GM13976 (cell line): ENCODE measurements at regions not wholly inside any gene's neighbourhood (a gene's known extent, or its start where the extent isn't known, plus 50 kb on each side); places are given as distances from the start of the nearest gene placed in this dataset.
A peak's percentile ranks its signal among the peaks of the same experiment; 100 is the strongest.

Source experiments
- DNase-seq: peaks from one replicate; pipeline ENCODE4 v3.0.0; 2012; ENCODE audit warnings: low spot score
- in situ Hi-C: fragments of 300-500 bp; cut with MboI; formaldehyde crosslinking; loops from one replicate; pipeline ENCODE4 v1.12.0; 2022; ENCODE audit warnings: low sequenced_read_pairs, mixed read lengths, inconsistent platforms; ENCODE audit not compliant: unreplicated experiment
- TF ChIP-seq, protein P1 (sequence below): IDR thresholded peaks from 2 replicates; pipeline ENCODE4 v1.5.1; 2012; ENCODE audit warnings: borderline replicate concordance, mild to moderate bottlenecking; ENCODE audit not compliant: insufficient read depth; ENCODE audit errors: extremely low read depth, missing control alignments, control extremely low read depth

DNA sequence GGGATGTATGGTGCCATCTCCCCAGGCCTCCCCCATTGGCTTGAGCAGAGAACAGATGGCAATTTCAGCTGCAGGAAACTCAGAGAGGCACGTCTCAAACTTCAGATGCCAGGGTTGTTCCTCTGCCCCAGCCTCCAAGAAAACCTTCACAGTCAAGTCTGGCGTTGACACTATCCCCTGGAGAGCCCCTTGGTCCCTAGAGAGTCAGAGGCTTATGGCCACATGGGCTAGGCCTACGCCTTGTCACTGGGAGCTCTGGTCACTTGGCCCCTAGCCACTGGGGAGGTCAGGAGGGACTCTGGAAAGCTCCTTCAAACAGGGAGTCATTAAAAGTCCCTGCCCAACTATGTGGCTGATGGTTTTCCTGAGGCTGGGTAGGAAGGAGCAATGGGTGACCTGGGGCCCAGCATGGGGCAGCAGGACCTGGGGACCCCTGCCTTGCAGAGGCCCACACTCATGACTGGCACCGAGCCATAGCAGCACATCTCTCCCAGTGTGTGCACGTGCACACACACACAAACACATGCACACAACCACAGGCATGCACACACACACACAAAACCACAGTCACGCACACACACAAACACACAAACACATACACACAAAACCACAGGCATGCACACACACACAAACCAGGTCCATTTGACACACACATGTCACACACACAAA, 144.2 kb downstream of the GADD45G start:
- no peak for DNase-seq
- TF ChIP-seq, protein P1, sequence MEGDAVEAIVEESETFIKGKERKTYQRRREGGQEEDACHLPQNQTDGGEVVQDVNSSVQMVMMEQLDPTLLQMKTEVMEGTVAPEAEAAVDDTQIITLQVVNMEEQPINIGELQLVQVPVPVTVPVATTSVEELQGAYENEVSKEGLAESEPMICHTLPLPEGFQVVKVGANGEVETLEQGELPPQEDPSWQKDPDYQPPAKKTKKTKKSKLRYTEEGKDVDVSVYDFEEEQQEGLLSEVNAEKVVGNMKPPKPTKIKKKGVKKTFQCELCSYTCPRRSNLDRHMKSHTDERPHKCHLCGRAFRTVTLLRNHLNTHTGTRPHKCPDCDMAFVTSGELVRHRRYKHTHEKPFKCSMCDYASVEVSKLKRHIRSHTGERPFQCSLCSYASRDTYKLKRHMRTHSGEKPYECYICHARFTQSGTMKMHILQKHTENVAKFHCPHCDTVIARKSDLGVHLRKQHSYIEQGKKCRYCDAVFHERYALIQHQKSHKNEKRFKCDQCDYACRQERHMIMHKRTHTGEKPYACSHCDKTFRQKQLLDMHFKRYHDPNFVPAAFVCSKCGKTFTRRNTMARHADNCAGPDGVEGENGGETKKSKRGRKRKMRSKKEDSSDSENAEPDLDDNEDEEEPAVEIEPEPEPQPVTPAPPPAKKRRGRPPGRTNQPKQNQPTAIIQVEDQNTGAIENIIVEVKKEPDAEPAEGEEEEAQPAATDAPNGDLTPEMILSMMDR, result no peak
- in situ Hi-C loops, result no loop called here

DNA sequence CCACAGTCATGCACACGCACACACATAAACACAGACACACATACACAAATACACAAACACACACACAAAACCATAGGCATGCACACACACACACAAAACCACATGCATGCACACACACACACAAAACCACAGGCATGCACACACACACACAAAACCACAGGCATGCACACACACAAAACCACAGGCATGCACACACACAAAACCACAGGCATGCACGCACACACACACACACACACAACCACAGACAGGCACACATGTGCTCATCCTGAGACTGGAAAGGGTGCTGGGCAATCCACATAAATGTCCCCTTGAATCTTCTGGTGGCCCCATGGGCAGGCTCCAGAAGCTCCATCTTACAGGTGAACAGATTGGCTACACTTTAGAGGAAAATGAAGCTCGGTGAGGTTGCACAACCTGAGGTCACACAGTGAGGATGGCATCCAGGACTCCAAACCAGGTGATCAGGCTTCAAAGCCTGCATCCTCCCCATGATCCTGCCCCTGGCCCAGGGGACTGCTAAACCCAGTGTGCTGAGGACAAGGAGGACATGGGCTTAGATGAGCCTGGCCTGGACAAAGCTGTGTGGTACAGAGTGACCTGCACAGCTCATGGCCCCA, 144.8 kb downstream of the GADD45G start:
- DNase-seq, result no peak
- TF ChIP-seq, protein P1, result no peak
- in situ Hi-C loops, result no loop called here

DNA sequence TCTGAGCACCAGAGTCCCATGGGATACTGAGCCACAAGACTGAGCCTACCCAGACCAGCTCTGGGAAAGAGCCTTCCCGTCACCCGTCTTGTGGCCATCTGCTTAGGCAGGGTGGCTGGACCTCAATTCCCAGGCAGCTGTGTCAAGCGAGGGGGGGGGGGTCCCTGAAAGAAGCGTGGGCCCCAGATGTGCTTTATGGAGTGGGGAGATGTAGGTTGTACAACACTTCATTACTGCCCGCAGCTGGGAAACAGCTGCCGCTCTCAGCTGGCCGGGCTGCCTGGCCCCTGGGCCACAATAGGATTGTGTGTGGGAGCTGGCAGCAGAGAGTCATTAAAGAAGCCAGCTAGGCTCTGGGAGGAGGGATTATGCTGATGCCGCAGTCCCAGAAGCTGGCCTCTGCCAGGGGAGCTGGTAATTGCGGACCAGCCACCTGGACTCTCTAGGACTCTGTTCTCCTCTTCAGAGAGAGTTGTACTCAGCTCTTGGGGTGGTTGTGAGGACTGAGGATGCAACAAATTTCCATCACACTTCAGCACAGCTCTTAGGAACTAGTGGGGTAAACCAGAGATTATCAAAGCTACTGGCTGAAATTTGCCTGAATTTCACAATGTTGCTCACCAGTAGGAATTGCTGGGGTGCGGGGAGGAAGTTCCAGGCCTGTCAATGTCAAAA, 145.4 kb downstream of the GADD45G start:
- no peak for DNase-seq
- in situ Hi-C loops, result no loop called here
- TF ChIP-seq, protein P1, result no peak

DNA sequence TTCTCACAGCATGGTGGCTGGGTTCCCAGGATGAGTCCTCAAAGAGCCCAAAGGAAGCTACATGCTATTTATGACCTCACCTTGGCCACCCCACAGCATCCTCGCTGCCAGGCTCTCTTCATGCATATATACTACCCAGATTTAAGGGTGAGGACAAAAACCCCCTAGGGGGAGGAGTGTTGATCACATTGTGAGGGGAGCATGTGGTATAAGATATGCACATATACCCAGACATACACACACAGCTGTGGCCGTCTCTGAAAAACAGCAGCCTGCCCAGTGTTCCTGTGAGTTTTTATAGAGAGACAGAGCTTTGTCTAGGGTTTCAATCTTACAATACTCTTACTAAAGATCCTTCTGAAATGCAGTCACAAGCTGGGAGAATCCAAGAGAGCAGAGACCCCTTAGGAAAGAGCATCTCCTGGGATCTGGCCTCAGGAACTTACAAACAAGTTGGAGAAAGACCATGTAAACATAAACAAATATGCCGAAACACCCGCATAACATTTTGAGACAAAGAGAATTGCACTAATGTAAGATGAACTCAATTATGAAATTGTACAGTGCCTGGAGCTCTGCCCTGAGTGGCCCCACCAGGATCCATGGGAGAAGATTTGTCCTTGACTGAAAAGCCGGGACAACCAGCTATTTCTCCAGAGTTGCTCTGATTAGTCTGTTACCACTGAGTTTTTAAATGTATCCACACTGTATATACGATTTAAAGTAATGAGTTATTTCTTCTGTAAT, 146.4 kb downstream of the GADD45G start:
- no peak for DNase-seq
- TF ChIP-seq, protein P1, result no peak
- in situ Hi-C loops, result no loop called here

DNA sequence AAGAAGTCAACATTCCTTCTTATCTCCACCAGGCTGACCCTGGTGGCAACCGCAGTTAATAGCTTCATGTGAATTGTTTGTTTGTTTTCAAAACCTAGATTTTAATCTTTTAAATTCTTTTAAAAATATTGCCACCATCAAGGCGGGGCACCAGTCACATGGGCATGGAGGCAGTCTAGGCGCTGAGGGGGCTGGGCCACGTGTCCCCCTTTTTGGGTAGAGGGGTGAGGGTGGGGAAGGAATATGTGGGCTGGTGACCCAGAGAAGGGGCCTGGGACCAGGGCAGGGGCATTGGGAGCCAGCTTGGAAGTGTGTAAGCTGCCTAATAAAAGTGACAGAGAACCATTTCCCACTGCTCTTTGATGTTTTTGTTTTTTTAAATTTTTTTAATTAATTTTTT, 147.3 kb downstream of the GADD45G start:
- TF ChIP-seq, protein P1, result no peak
- no peak for DNase-seq
- in situ Hi-C loops, result no loop called here

DNA sequence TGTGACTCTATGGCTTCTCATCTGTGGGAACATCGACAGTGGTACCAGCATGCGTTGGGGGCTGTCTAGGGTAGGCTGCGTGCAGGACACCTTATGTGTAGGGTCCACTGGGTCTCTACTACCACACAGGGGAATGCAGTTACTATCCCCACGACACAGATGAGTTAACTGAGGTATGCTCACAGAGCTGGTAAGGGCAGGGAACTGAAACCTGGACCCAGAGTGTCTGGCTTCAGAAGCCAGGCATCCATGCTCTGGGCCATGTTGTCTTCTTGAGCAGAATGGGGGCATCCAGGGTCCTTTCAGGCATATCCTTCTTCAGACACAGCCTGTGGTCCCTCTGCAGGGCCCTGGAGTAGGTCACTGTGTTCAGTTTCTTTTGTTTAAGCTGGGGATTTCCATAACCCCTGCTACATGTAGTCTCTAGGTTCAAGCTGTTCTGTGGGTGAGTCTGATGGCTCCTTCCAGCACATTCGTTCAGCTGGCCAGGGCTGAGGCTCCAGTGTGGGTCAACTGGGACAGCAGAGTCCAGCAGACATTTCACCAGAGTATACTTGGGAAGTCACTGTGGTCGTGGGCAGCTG, 148.8 kb downstream of the GADD45G start:
- TF ChIP-seq, protein P1, result no peak
- in situ Hi-C loops, result no loop called here
- peak; percentile 61 for DNase-seq
